Transverse colon (tissue), 4 donors: ENCODE measurements at regions not wholly inside any gene's neighbourhood (a gene's known extent, or its start where the extent isn't known, plus 50 kb on each side); places are given as distances from the start of the nearest gene placed in this dataset.

Experiments used
- DNase-seq: peaks from one replicate; pipeline ENCODE4 v3.0.0-alpha.2; 2019
- H3K27ac ChIP-seq, 4 donors: fragments of 200-600 bp; sonication (generic); 2 replicates each; pipeline ENCODE4 v1.5.1; 2016 to 2018; ENCODE audit warnings: inconsistent platforms in 4 of 4
- H3K27me3 ChIP-seq: fragments of 200-600 bp; sonication (generic); 2 replicates; pipeline ENCODE4 v1.5.1; 2017; ENCODE audit warnings: inconsistent platforms
- H3K36me3 ChIP-seq, 4 donors: fragments of 200-600 bp; sonication (generic); 2 replicates each; pipeline ENCODE4 v1.5.1; 2017 to 2019; ENCODE audit warnings: inconsistent platforms in 4 of 4
- H3K4me1 ChIP-seq, 4 donors: fragments of 200-600 bp; sonication (generic); 2 replicates each; pipeline ENCODE4 v1.5.1; 2017 to 2020; ENCODE audit warnings: inconsistent platforms in 4 of 4
- H3K4me3 ChIP-seq, 4 donors: fragments of 200-600 bp; sonication (generic); 1 replicate in 1 of 4; 2 replicates in 3 of 4; pipeline versions ENCODE4 v1.5.1 to v1.6.1; 2017 to 2019; ENCODE audit warnings: inconsistent platforms in 4 of 4
- H3K9me3 ChIP-seq, 2 donors: fragments of 200-600 bp; sonication (generic); 2 replicates each; pipeline ENCODE4 v1.5.1; 2017 to 2019; ENCODE audit warnings: inconsistent platforms in 2 of 2
- CTCF ChIP-seq, 5 experiments: fragments of 200-600 bp in 3 of 5; fragments of 450-650 bp in 2 of 5; sonication (generic) in 3 of 5; IDR thresholded peaks; 1 replicate in 2 of 5; 2 replicates in 3 of 5; pipeline ENCODE4 v1.5.1; 2016 to 2017; ENCODE audit warnings: antibody characterized with exemption in 5 of 5, inconsistent platforms in 3 of 5, mild to moderate bottlenecking in 2 of 5, moderate library complexity in 1 of 5
- EP300 ChIP-seq: sonication (generic); formaldehyde crosslinking; IDR thresholded peaks from one replicate; pipeline ENCODE4 v1.6.1; 2017; ENCODE audit warnings: antibody characterized with exemption, low read depth
- POLR2A ChIP-seq: fragments of 450-650 bp; IDR thresholded peaks from one replicate; pipeline ENCODE4 v1.6.1; 2016; ENCODE audit warnings: antibody characterized with exemption, mild to moderate bottlenecking, moderate library complexity
- POLR2AphosphoS5 ChIP-seq, 3 donors: sonication (generic); formaldehyde crosslinking; IDR thresholded peaks; one replicate each; pipeline ENCODE4 v1.6.1; 2016; ENCODE audit warnings: antibody characterized with exemption in 3 of 3
- WGBS, 2 donors: methylation state at CpG; one replicate each; pipeline ENCODE4 v1.1.5; 2018; ENCODE audit warnings: low coverage in 1 of 2; 5-methylcytosine and 5-hydroxymethylcytosine counted together
- in situ Hi-C, 4 donors: fragments of 200-750 bp; cut with MboI; loops; one replicate each; pipeline versions ENCODE4 v1.15.0 to v1.15.1; 2017; ENCODE audit warnings: low sequenced_read_pairs in 3 of 4, low pct_ligation_motif_present in 1 of 4, low pct_unique_long_range_greater_than_20kb in 1 of 4
- intact Hi-C: fragments of 100-400 bp; cut with DNase I; formaldehyde crosslinking; loops from one replicate; pipeline ENCODE4 v1.15.1; 2023; ENCODE audit warnings: low total_unique reads

DNA sequence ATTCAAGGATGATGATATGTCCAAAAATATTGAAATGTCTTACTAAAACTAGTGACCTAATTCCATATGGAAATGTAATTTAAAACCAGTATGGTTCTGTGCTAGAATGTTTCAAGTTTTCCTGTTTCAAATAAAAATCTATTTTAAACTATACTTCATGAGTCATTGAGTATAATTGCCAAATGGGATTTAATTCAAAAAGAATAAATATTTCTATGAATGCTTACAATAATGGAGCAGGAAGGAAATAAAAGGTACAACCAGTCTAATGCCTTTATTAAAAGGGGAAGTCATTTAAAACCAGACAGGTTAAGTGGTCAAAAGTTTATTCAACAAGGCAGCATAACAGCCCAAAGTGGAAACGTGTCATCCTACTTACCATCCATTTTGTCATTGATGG is 2347.1 kb downstream of the PCDH7 start:
- in situ Hi-C loops: no loop called here
- intact Hi-C loops: no loop called here
- Histone ChIP-seq H3K36me3 (no peaks in the 10 kb centered on the region), H3K4me1 (no peaks in the 10 kb centered on the region), H3K9me3 (no peaks in the 10 kb centered on the region), H3K27ac (no peak overlapping the region), H3K4me3 (no peak overlapping the region), H3K27me3 (no peaks in the 10 kb centered on the region)
- TF ChIP-seq POLR2A (no peak), POLR2AphosphoS5 (IDR thresholded peaks at IDR 0.05) (no peak), EP300 (no peak), CTCF (IDR thresholded peaks at IDR 0.05) (no peak)
- WGBS, 2 donors: 50 to 61% methylated on average over 1 of the region's 1 CpG
- no peak for DNase-seq

DNA sequence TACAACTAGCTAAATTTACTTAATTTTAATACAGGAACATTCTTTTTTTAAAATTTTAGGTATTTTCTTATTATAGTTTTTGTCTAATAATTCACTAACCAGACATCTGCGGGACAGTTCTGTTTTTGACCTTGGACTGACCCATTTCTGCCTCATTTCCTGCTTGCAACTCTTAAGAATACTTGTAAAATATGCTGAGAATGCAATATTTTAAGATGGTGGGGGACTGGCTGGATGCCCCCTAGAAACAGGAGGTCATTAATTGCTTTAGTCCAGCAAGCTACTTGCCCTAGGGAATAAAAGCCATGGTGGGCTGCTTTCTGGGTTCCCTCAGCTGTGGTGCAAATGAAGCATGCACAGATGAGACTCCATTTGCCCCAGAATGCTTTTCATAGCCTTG is 2348.4 kb downstream of the PCDH7 start:
- H3K4me1 ChIP-seq: no peaks in the 10 kb centered on the region
- H3K27me3 ChIP-seq: no peaks in the 10 kb centered on the region
- no peaks in the 10 kb centered on the region for H3K36me3 ChIP-seq
- intact Hi-C loops: no loop called here
- no peak overlapping the region for H3K4me3 ChIP-seq
- no peak for DNase-seq
- H3K9me3 ChIP-seq: no peaks in the 10 kb centered on the region
- H3K27ac ChIP-seq: no peak overlapping the region
- WGBS, 2 donors: 56 to 80% methylated on average over 1 of the region's 1 CpG
- in situ Hi-C loops: no loop called here
- no peak for TF ChIP-seq POLR2A
- TF ChIP-seq EP300: no peak
- no peak for TF ChIP-seq CTCF (IDR thresholded peaks at IDR 0.05)
- TF ChIP-seq POLR2AphosphoS5 (IDR thresholded peaks at IDR 0.05): no peak

- WGBS, 2 donors: 33 to 38% methylated on average over 2 to 3 of the region's 3 CpGs
- Histone ChIP-seq H3K27ac (no peak overlapping the region), H3K36me3 (no peaks in the 10 kb centered on the region), H3K27me3 (no peaks in the 10 kb centered on the region), H3K4me3 (no peak overlapping the region), H3K4me1 (no peaks in the 10 kb centered on the region), H3K9me3 (no peaks in the 10 kb centered on the region)
- in situ Hi-C loops (no loop called here), intact Hi-C loops (no loop called here)
- DNase-seq: no peak
- TF ChIP-seq POLR2A: no peak
- TF ChIP-seq EP300: no peak
- TF ChIP-seq CTCF (IDR thresholded peaks at IDR 0.05): no peak
- TF ChIP-seq POLR2AphosphoS5 (IDR thresholded peaks at IDR 0.05): no peak
Measured at GRCh38 chr4:33071535-33071934, 2351.4 kb downstream of the PCDH7 start.

- TF ChIP-seq POLR2A (no peak), EP300 (no peak), CTCF (IDR thresholded peaks at IDR 0.05) (no peak), POLR2AphosphoS5 (IDR thresholded peaks at IDR 0.05) (no peak)
- Histone ChIP-seq H3K27me3 (no peaks in the 10 kb centered on the region), H3K4me3 (no peak overlapping the region), H3K4me1 (no peaks in the 10 kb centered on the region), H3K27ac (no peak overlapping the region), H3K9me3 (no peaks in the 10 kb centered on the region), H3K36me3 (no peaks in the 10 kb centered on the region)
- 41 to 52% methylated on average over 5 of the region's 5 CpGs for WGBS, 2 donors
- DNase-seq: no peak
- intact Hi-C loops (no loop called here), in situ Hi-C loops (no loop called here)
Measured at GRCh38 chr4:33072298-33073089, 2352.3 kb downstream of the PCDH7 start.
